ENCODE measurements at regions not wholly inside any gene's neighbourhood (a gene's known extent, or its start where the extent isn't known, plus 50 kb on each side); places are given as distances from the start of the nearest gene placed in this dataset.

GRCh38 chr14:101499080-101499479 is 62.2 kb upstream of the DIO3 start:
- no peak overlapping the region for H3K27ac ChIP-seq
- TF ChIP-seq CTCF (conservative IDR thresholded peaks at IDR 0.05) (no peak), ZFX (IDR thresholded peaks at IDR 0.05) (no peak)

- H3K27ac ChIP-seq: no peak overlapping the region
Measured at GRCh38 chr14:101499513-101499912, 61.8 kb upstream of the DIO3 start.

GRCh38 chr14:101500061-101500460 is 61.2 kb upstream of the DIO3 start:
- no peak overlapping the region for H3K27ac ChIP-seq
- no peak for TF ChIP-seq CTCF (conservative IDR thresholded peaks at IDR 0.05)
- TF ChIP-seq ZFX (IDR thresholded peaks at IDR 0.05): no peak

More at GRCh38 chr14:101499513-101499912, 61.8 kb upstream of the DIO3 start:
- no peak for TF ChIP-seq CTCF (conservative IDR thresholded peaks at IDR 0.05)
- TF ChIP-seq ZFX (IDR thresholded peaks at IDR 0.05): no peak

- H3K27ac ChIP-seq: no peak overlapping the region
- TF ChIP-seq ZFX (IDR thresholded peaks at IDR 0.05) (no peak), CTCF (conservative IDR thresholded peaks at IDR 0.05) (no peak)
Measured at GRCh38 chr14:101500681-101501080, 60.6 kb upstream of the DIO3 start.

- TF ChIP-seq CTCF (conservative IDR thresholded peaks at IDR 0.05): no peak
- TF ChIP-seq ZFX (IDR thresholded peaks at IDR 0.05): no peak
- H3K27ac ChIP-seq: no peak overlapping the region
Measured at GRCh38 chr14:101501341-101501740, 60.0 kb upstream of the DIO3 start.

- TF ChIP-seq CTCF (conservative IDR thresholded peaks at IDR 0.05): no peak
- no peak for TF ChIP-seq ZFX (IDR thresholded peaks at IDR 0.05)
- no peak overlapping the region for H3K27ac ChIP-seq
Measured at GRCh38 chr14:101501858-101502615, 59.3 kb upstream of the DIO3 start.

- TF ChIP-seq CTCF (conservative IDR thresholded peaks at IDR 0.05): no peak
- no peak for TF ChIP-seq ZFX (IDR thresholded peaks at IDR 0.05)
- no peak overlapping the region for H3K27ac ChIP-seq
Measured at GRCh38 chr14:101502761-101503392, 58.4 kb upstream of the DIO3 start.
